Activated T-cell treated with anti-CD3 and anti-CD28 coated beads, Interleukin-2, amount 50 U/mL, for 24 hours (primary cell): ENCODE measurements at regions not wholly inside any gene's neighbourhood (a gene's known extent, or its start where the extent isn't known, plus 50 kb on each side); places are given as distances from the start of the nearest gene placed in this dataset.

Source experiments
- DNase-seq: peaks from one replicate; pipeline ENCODE4 v3.0.0-alpha.2; 2020
- H3K27ac Mint-ChIP-seq: 2 replicates; pipeline ENCODE4 v1.8.0; 2020; ENCODE audit warnings: mild to moderate bottlenecking, mixed read lengths
- H3K27me3 Mint-ChIP-seq: 2 replicates; pipeline ENCODE4 v1.8.0; 2020; ENCODE audit warnings: mixed read lengths
- H3K36me3 Mint-ChIP-seq: 2 replicates; pipeline ENCODE4 v1.8.0; 2020; ENCODE audit warnings: low read depth, mixed read lengths
- H3K4me1 Mint-ChIP-seq: 2 replicates; pipeline ENCODE4 v1.8.0; 2020; ENCODE audit warnings: low read depth, mixed read lengths
- H3K4me3 Mint-ChIP-seq: 2 replicates; pipeline ENCODE4 v1.8.0; 2020; ENCODE audit warnings: mild to moderate bottlenecking, moderate library complexity, mixed read lengths
- H3K9me3 Mint-ChIP-seq: 2 replicates; pipeline ENCODE4 v1.8.0; 2020; ENCODE audit warnings: mixed read lengths

DNA sequence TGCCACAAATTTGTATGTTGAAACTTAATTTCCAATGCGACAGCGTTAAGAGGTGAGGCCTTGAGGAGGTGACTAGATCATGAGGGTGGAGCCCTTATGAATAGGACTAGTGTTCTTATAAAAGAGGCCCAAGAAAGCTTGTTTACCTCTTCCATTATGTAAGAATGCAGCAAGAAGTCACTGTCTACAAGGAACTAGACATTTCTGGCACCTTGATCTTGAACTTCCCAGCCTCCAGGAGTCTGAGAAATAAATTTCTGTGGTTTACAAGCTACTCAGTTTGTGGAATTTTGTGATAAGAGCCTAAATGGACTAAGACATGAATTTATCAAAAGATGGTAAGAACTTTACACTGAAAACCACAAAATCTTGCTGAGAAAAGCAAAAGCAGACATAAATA is 173.6 kb upstream of the SGK1 start:
- Mint-ChIP-seq H3K4me3 (no peak overlapping the region), H3K4me1 (no peaks in the 10 kb centered on the region)
- no peak for DNase-seq

DNA sequence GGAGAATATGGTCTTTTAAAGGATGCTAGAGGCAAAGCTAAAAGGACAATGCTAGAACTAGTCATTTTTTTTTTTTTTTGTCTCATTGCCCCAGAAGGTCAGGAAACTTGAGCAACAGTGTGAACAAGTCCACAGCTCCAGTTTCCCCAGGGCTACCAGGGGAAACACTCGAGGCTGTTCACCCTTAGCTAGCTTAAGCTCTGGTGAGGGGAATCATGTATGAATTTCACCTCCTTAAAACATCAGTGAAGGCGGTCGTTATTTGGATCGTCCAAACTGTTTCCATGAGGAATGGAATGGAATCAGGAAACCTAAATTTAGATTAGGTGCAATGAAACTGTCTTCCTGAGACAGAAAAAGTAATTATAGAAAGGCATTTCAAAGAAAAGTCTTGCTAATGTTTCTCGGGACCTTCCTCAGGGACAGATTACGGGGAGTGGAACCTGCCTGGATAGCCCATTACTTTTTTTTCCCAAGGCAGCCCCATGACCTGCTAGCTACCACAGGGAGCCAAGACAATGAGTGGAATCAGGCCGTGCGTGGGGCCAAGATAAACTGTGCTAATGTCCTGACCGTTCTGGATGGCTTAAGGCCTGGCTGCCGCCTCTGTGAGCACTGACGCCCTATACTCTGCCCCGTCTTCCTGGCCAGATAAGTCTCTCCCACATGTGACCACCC is 164.8 kb upstream of the SGK1 start:
- no peak for DNase-seq
- no peaks in the 10 kb centered on the region for H3K27me3 Mint-ChIP-seq
- no peak overlapping the region for H3K4me3 Mint-ChIP-seq
- H3K27ac Mint-ChIP-seq, result no peak overlapping the region
- no peaks in the 10 kb centered on the region for H3K9me3 Mint-ChIP-seq
- no peaks in the 10 kb centered on the region for H3K36me3 Mint-ChIP-seq
- H3K4me1 Mint-ChIP-seq, result peaks cover 3% of the 10 kb centered on the region

More for the DNA sequence above, 173.6 kb upstream of the SGK1 start:
- H3K9me3 Mint-ChIP-seq, result no peaks in the 10 kb centered on the region
- H3K27ac Mint-ChIP-seq, result no peak overlapping the region
- no peaks in the 10 kb centered on the region for H3K27me3 Mint-ChIP-seq
- H3K36me3 Mint-ChIP-seq, result no peaks in the 10 kb centered on the region

- Mint-ChIP-seq H3K4me3 (no peak overlapping the region), H3K4me1 (peaks cover 3% of the 10 kb centered on the region), H3K27ac (no peak overlapping the region), H3K36me3 (no peaks in the 10 kb centered on the region), H3K27me3 (no peaks in the 10 kb centered on the region), H3K9me3 (no peaks in the 10 kb centered on the region)
- no peak for DNase-seq
Measured at GRCh38 chr6:134481966-134482365, 164.1 kb upstream of the SGK1 start.

- no peaks in the 10 kb centered on the region for H3K27me3 Mint-ChIP-seq
- H3K9me3 Mint-ChIP-seq, result no peaks in the 10 kb centered on the region
- H3K27ac Mint-ChIP-seq, result no peak overlapping the region
- DNase-seq, result no peak
- H3K4me3 Mint-ChIP-seq, result no peak overlapping the region
- H3K36me3 Mint-ChIP-seq, result no peaks in the 10 kb centered on the region
- H3K4me1 Mint-ChIP-seq, result peaks cover 3% of the 10 kb centered on the region
Measured at GRCh38 chr6:134480593-134480992, 162.7 kb upstream of the SGK1 start.

DNA sequence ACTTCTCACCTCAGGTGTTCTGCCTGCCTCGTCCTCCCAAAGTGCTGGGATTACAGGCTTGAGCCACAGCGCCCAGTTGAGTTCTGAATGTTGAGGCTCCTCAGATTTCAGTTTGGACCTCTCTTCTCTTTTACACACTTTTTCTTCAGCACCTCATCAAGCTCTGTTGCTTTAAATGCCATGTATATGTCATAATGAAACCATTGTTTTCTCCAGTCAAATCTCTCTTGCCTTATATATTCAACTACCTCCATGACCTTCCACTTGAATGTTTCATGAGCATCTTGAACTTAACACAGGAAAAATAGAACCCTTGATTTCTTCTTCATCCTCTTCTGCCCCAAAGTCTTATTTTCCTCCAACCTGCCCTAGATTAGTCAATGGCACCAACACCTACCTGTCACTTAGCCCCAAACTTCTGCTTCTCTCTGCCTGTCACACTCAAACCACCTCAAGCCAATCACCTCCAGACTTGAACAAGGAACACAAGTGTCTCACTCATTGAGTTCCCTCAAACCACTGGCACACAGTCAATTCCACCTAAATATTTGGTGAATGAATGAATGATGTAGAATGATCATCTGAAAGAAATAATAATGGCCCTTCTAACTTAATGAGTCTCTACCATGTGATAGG is 161.0 kb upstream of the SGK1 start:
- no peaks in the 10 kb centered on the region for H3K27me3 Mint-ChIP-seq
- H3K4me1 Mint-ChIP-seq, result peaks cover 3% of the 10 kb centered on the region
- no peak for DNase-seq
- no peaks in the 10 kb centered on the region for H3K36me3 Mint-ChIP-seq
- H3K4me3 Mint-ChIP-seq, result no peak overlapping the region
- H3K9me3 Mint-ChIP-seq, result no peaks in the 10 kb centered on the region
- no peak overlapping the region for H3K27ac Mint-ChIP-seq

- H3K27me3 Mint-ChIP-seq, result no peaks in the 10 kb centered on the region
- H3K27ac Mint-ChIP-seq, result no peak overlapping the region
- no peak for DNase-seq
- no peak overlapping the region for H3K4me3 Mint-ChIP-seq
- no peaks in the 10 kb centered on the region for H3K36me3 Mint-ChIP-seq
- H3K4me1 Mint-ChIP-seq, result peaks cover 3% of the 10 kb centered on the region
- no peaks in the 10 kb centered on the region for H3K9me3 Mint-ChIP-seq
Measured at GRCh38 chr6:134477991-134478635, 160.2 kb upstream of the SGK1 start.

GRCh38 chr6:134474955-134475354 is 157.0 kb upstream of the SGK1 start:
- Mint-ChIP-seq H3K9me3 (no peaks in the 10 kb centered on the region), H3K36me3 (no peaks in the 10 kb centered on the region), H3K4me1 (peaks cover 3% of the 10 kb centered on the region), H3K4me3 (no peak overlapping the region), H3K27me3 (no peaks in the 10 kb centered on the region), H3K27ac (no peak overlapping the region)
- no peak for DNase-seq

- H3K27ac Mint-ChIP-seq, result no peak overlapping the region
- H3K4me3 Mint-ChIP-seq, result no peak overlapping the region
- no peaks in the 10 kb centered on the region for H3K9me3 Mint-ChIP-seq
- H3K4me1 Mint-ChIP-seq, result no peaks in the 10 kb centered on the region
- no peaks in the 10 kb centered on the region for H3K36me3 Mint-ChIP-seq
- no peaks in the 10 kb centered on the region for H3K27me3 Mint-ChIP-seq
- DNase-seq, result no peak
Measured at GRCh38 chr6:134472661-134473060, 154.7 kb upstream of the SGK1 start.

DNA sequence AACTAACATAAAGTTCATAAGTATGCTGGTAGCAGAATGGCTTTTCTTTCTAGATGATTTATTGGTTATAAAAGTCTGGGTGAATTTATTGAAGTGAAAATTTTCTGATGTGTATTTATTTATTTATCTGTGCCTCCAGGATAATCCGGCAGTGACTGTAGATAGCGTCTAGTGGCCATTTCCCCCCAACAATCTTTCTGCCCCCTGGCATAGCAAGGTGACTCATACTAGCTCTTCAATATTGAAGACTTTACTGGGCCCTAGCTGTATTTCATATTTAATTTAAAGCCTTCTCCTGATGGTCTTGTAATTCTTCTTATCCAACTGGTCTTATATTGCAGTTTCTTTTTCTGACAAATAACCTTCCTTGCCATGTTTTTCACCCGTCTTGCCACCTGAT is 154.1 kb upstream of the SGK1 start:
- no peak for DNase-seq
- no peaks in the 10 kb centered on the region for H3K9me3 Mint-ChIP-seq
- H3K27ac Mint-ChIP-seq, result no peak overlapping the region
- no peak overlapping the region for H3K4me3 Mint-ChIP-seq
- no peaks in the 10 kb centered on the region for H3K36me3 Mint-ChIP-seq
- no peaks in the 10 kb centered on the region for H3K27me3 Mint-ChIP-seq
- no peaks in the 10 kb centered on the region for H3K4me1 Mint-ChIP-seq

- Mint-ChIP-seq H3K9me3 (no peaks in the 10 kb centered on the region), H3K27me3 (no peaks in the 10 kb centered on the region), H3K27ac (no peak overlapping the region), H3K4me1 (no peaks in the 10 kb centered on the region), H3K36me3 (no peaks in the 10 kb centered on the region), H3K4me3 (no peak overlapping the region)
- no peak for DNase-seq
Measured at GRCh38 chr6:134470457-134470975, 152.6 kb upstream of the SGK1 start.

DNA sequence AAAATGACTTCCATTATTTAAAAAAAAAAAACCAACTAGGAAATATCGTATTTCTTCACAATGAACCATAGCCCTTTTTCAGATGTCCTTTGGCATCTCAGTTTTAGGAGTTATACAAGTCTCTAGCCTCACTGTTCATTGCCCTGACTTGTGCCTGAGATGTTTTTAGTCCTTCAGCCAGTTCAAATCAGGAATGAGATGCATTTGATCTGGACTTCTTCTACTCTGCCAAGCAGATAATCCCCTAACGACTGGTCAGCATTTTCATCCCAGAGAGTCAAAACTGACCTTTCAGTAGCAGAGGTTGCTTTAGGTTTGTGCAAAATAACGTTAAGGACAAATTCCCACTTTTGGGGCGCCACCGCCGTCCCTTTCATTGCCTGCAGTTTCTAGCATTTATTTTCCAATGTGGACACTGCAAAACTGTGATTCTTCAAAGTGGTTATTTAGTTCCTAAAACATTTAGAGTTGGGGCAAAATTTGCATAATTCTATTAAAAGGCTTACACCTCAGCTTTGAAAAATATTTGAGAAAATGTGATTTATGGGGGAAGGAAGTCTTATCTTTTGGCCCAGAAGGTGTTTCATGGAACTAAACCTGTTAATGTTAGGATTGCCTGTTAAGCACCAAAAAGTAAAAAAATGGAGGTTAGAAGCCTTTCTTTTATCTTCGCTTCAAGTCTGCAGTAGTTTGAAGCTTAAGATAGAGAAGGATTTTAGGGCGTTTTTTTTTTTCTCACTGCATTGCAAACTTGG is 152.0 kb upstream of the SGK1 start:
- no peak for DNase-seq
- H3K27me3 Mint-ChIP-seq, result no peaks in the 10 kb centered on the region
- H3K4me3 Mint-ChIP-seq, result no peak overlapping the region
- no peak overlapping the region for H3K27ac Mint-ChIP-seq
- H3K4me1 Mint-ChIP-seq, result peaks cover under 1% of the 10 kb centered on the region
- H3K9me3 Mint-ChIP-seq, result no peaks in the 10 kb centered on the region
- no peaks in the 10 kb centered on the region for H3K36me3 Mint-ChIP-seq

GRCh38 chr6:134468633-134469032 is 150.7 kb upstream of the SGK1 start:
- Mint-ChIP-seq H3K36me3 (no peaks in the 10 kb centered on the region), H3K27ac (no peak overlapping the region), H3K4me1 (peaks cover 9% of the 10 kb centered on the region), H3K4me3 (no peak overlapping the region), H3K9me3 (no peaks in the 10 kb centered on the region), H3K27me3 (no peaks in the 10 kb centered on the region)
- DNase-seq, result no peak

DNA sequence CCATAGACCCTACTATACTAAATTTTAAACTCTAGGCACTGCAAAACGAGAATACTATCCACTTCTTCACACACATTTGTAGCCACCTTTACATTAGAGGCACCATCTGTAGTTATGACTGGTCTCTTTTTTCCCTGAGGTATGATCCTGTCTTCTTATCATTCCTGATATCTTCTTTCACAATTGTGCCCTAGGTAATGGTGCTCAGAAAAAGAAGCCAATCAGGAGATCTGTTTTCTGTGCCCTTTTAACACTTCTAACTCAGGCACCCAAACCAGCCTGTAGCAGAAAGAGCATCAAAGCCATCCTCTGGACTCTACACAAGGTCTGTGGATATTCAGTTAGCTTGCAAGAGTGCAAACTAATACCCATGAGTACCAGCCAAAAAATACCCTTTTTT is 149.7 kb upstream of the SGK1 start:
- Mint-ChIP-seq H3K27me3 (no peaks in the 10 kb centered on the region), H3K9me3 (no peaks in the 10 kb centered on the region), H3K27ac (no peak overlapping the region), H3K36me3 (no peaks in the 10 kb centered on the region), H3K4me3 (no peak overlapping the region), H3K4me1 (peaks cover 9% of the 10 kb centered on the region)
- DNase-seq, result no peak

GRCh38 chr6:134466771-134467525 is 149.0 kb upstream of the SGK1 start:
- Mint-ChIP-seq H3K9me3 (no peaks in the 10 kb centered on the region), H3K27ac (no peak overlapping the region), H3K4me3 (no peak overlapping the region), H3K27me3 (no peaks in the 10 kb centered on the region), H3K4me1 (peaks cover 9% of the 10 kb centered on the region), H3K36me3 (no peaks in the 10 kb centered on the region)
- no peak for DNase-seq
